WTC11 (cell line): ENCODE measurements at regions not wholly inside any gene's neighbourhood (a gene's known extent, or its start where the extent isn't known, plus 50 kb on each side); places are given as distances from the start of the nearest gene placed in this dataset.

Experiments
- ATAC-seq: fragments of 200-7000 bp; cut with Tn5 transposase; 2 replicates; pipeline ENCODE4 v1.10.0; 2021; ENCODE audit warnings: mild to moderate bottlenecking, moderate library complexity
- CTCF ChIA-PET: fragments of 300-600 bp; sonication (Branson Sonifier 250); formaldehyde crosslinking; loops from one replicate; lab custom pipeline; 2021; ENCODE audit warnings: antibody characterized with exemption; lab: Charles Lee
- POLR2A ChIA-PET: fragments of 350-600 bp; sonication (Branson Sonifier 250); formaldehyde crosslinking; loops from one replicate; lab custom pipeline; 2021; ENCODE audit warnings: antibody characterized with exemption; lab: Charles Lee
- DNase-seq: peaks from one replicate; pipeline ENCODE4 v3.0.0; 2021; ENCODE audit warnings: low spot score
- H3K27ac Mint-ChIP-seq: 2 replicates; pipeline ENCODE4 v1.8.0; 2021; ENCODE audit warnings: mixed read lengths
- H3K27me3 Mint-ChIP-seq: 2 replicates; pipeline ENCODE4 v1.8.0; 2021; ENCODE audit warnings: low read depth, mild to moderate bottlenecking, moderate library complexity, mixed read lengths
- H3K36me3 Mint-ChIP-seq: 2 replicates; pipeline ENCODE4 v1.8.0; 2021; ENCODE audit warnings: mixed read lengths
- H3K4me1 Mint-ChIP-seq: 2 replicates; pipeline ENCODE4 v1.8.0; 2022; ENCODE audit warnings: mixed read lengths
- H3K4me3 Mint-ChIP-seq: 2 replicates; pipeline ENCODE4 v1.8.0; 2021; ENCODE audit warnings: mild to moderate bottlenecking, moderate library complexity, mixed read lengths
- H3K9me3 Mint-ChIP-seq: 2 replicates; pipeline ENCODE4 v1.8.0; 2021; ENCODE audit warnings: mixed read lengths
- ATF2 ChIP-seq: sonication (generic); formaldehyde crosslinking; IDR thresholded peaks from 2 replicates; pipeline ENCODE4 v1.8.1; 2022; ENCODE audit warnings: low read depth, missing genetic modification reagents, borderline replicate concordance
- CREB1 ChIP-seq: sonication (generic); formaldehyde crosslinking; IDR thresholded peaks from 2 replicates; pipeline ENCODE4 v1.8.0; 2023; ENCODE audit warnings: mild to moderate bottlenecking, missing genetic modification reagents
- E2F1 ChIP-seq: sonication (generic); formaldehyde crosslinking; IDR thresholded peaks from 2 replicates; pipeline ENCODE4 v1.8.0; 2022; ENCODE audit warnings: mild to moderate bottlenecking, missing genetic modification reagents
- E2F5 ChIP-seq: sonication (generic); formaldehyde crosslinking; IDR thresholded peaks from 2 replicates; pipeline ENCODE4 v1.8.1; 2022; ENCODE audit warnings: mild to moderate bottlenecking, moderate library complexity, missing genetic modification reagents
- ELF4 ChIP-seq: sonication (generic); formaldehyde crosslinking; IDR thresholded peaks from 2 replicates; pipeline ENCODE4 v1.8.1; 2022; ENCODE audit warnings: low read depth, mild to moderate bottlenecking, moderate library complexity, missing genetic modification reagents
- ETV6 ChIP-seq: sonication (generic); formaldehyde crosslinking; IDR thresholded peaks from 2 replicates; pipeline ENCODE4 v1.8.1; 2022; ENCODE audit warnings: mild to moderate bottlenecking, missing genetic modification reagents
- FOXJ3 ChIP-seq: sonication (generic); formaldehyde crosslinking; IDR thresholded peaks from 2 replicates; pipeline ENCODE4 v1.9.0; 2021; ENCODE audit warnings: missing genetic modification reagents, mild to moderate bottlenecking, borderline replicate concordance
- HMGA2 ChIP-seq: fragments of 250-450 bp; sonication (Bioruptor Pico); IDR thresholded peaks from 2 replicates; pipeline ENCODE4 v1.4.0; 2021; ENCODE audit warnings: mild to moderate bottlenecking, moderate library complexity
- JAZF1 ChIP-seq: fragments of 250-450 bp; sonication (Bioruptor Pico); IDR thresholded peaks from 2 replicates; pipeline ENCODE4 v1.9.0; 2021; ENCODE audit warnings: moderate library complexity, mild to moderate bottlenecking, inconsistent platforms
- MLX ChIP-seq: sonication (generic); formaldehyde crosslinking; IDR thresholded peaks from 2 replicates; pipeline ENCODE4 v1.8.1; 2023; ENCODE audit warnings: mild to moderate bottlenecking, missing genetic modification reagents, moderate library complexity
- MXD4 ChIP-seq: fragments of 250-450 bp; sonication (Bioruptor Pico); IDR thresholded peaks from 2 replicates; pipeline ENCODE4 v1.8.0; 2021; ENCODE audit warnings: mild to moderate bottlenecking, moderate library complexity, borderline replicate concordance
- NR1H2 ChIP-seq: sonication (generic); formaldehyde crosslinking; IDR thresholded peaks from 2 replicates; pipeline ENCODE4 v1.9.0; 2021; ENCODE audit warnings: mild to moderate bottlenecking, moderate library complexity, missing genetic modification reagents
- NR2C2 ChIP-seq: sonication (generic); formaldehyde crosslinking; IDR thresholded peaks from 2 replicates; pipeline ENCODE4 v1.8.0; 2022; ENCODE audit warnings: mild to moderate bottlenecking, missing genetic modification reagents
- OVOL2 ChIP-seq: fragments of 250-450 bp; sonication (Bioruptor Pico); IDR thresholded peaks from 2 replicates; pipeline ENCODE4 v1.9.0; 2021; ENCODE audit warnings: mild to moderate bottlenecking, borderline replicate concordance
- SMAD3 ChIP-seq: sonication (generic); formaldehyde crosslinking; IDR thresholded peaks from 2 replicates; pipeline ENCODE4 v1.8.0; 2022; ENCODE audit warnings: missing genetic modification reagents, mild to moderate bottlenecking, borderline replicate concordance
- TEAD1 ChIP-seq: sonication (generic); formaldehyde crosslinking; IDR thresholded peaks from 2 replicates; pipeline ENCODE4 v1.8.0; 2022; ENCODE audit warnings: mild to moderate bottlenecking, missing genetic modification reagents
- TP53 ChIP-seq: sonication (generic); formaldehyde crosslinking; IDR thresholded peaks from 2 replicates; pipeline ENCODE4 v1.8.1; 2023; ENCODE audit warnings: mild to moderate bottlenecking, missing genetic modification reagents
- USF2 ChIP-seq: sonication (generic); formaldehyde crosslinking; IDR thresholded peaks from 2 replicates; pipeline ENCODE4 v1.8.1; 2023; ENCODE audit warnings: mild to moderate bottlenecking, missing genetic modification reagents, moderate library complexity
- ZNF121 ChIP-seq: sonication (generic); formaldehyde crosslinking; IDR thresholded peaks from 2 replicates; pipeline ENCODE4 v1.8.0; 2023; ENCODE audit warnings: missing genetic modification reagents
- ZNF396 ChIP-seq: fragments of 250-450 bp; sonication (Bioruptor Pico); IDR thresholded peaks from 2 replicates; pipeline ENCODE4 v1.8.0; 2021; ENCODE audit warnings: mild to moderate bottlenecking, moderate library complexity, borderline replicate concordance
- ZNF416 ChIP-seq: fragments of 250-450 bp; sonication (Bioruptor Pico); IDR thresholded peaks from 2 replicates; pipeline ENCODE4 v1.9.0; 2021; ENCODE audit warnings: mild to moderate bottlenecking, inconsistent platforms
- ZNF423 ChIP-seq: fragments of 250-450 bp; sonication (Bioruptor Pico); IDR thresholded peaks from 2 replicates; pipeline ENCODE4 v2.1.2; 2022; ENCODE audit warnings: mild to moderate bottlenecking, moderate library complexity
- ZNF425 ChIP-seq: fragments of 250-450 bp; sonication (Bioruptor Pico); conservative IDR thresholded peaks from 2 replicates; pipeline ENCODE4 v1.9.0; 2021; ENCODE audit warnings: mild to moderate bottlenecking

- Mint-ChIP-seq H3K4me3 (no peak overlapping the region), H3K36me3 (no peaks in the 10 kb centered on the region), H3K4me1 (no peaks in the 10 kb centered on the region), H3K27me3 (no peaks in the 10 kb centered on the region; the same call in 1 of the 2 replicates), H3K27ac (no peak overlapping the region), H3K9me3 (peaks cover 12% of the 10 kb centered on the region)
- DNase-seq (no peak), ATAC-seq (no peak)
- TF ChIP-seq TP53, result no peak
- TF ChIP-seq SMAD3 (CRISPR knock-in tag), result no peak
- TF ChIP-seq ZNF423 (CRISPR knock-in tag), result no peak
- TF ChIP-seq E2F1 (CRISPR knock-in tag), result no peak
- TF ChIP-seq CREB1 (CRISPR knock-in tag), result no peak
- TF ChIP-seq ATF2, result no peak
- no peak for TF ChIP-seq JAZF1 (CRISPR knock-in tag)
- CTCF ChIA-PET, result interaction anchor here (2.9 kb wide), 1 partner anchor 151 kb away, joined by 10 read pairs; no protein-coding TSS in a partner anchor
- POLR2A ChIA-PET, result no interaction called here
Measured at GRCh38 chr7:26520483-26520882, 228.8 kb downstream of the SNX10 start.

GRCh38 chr7:26522633-26523032 lies 231.0 kb downstream of the SNX10 start:
- DNase-seq (no peak), ATAC-seq (no peak)
- Mint-ChIP-seq H3K4me1 (no peaks in the 10 kb centered on the region), H3K27me3 (no peaks in the 10 kb centered on the region), H3K9me3 (peaks cover 12% of the 10 kb centered on the region), H3K4me3 (no peak overlapping the region), H3K36me3 (no peaks in the 10 kb centered on the region), H3K27ac (no peak overlapping the region)
- CTCF ChIA-PET, result interaction anchor here (1.6 kb wide), 1 partner anchor 16 kb away, joined by 4 read pairs; no protein-coding TSS in a partner anchor
- POLR2A ChIA-PET, result interaction anchor here (0.6 kb wide), 1 partner anchor 63 kb away, joined by 3 read pairs; no protein-coding TSS in a partner anchor
- no peak for TF ChIP-seq MXD4 (CRISPR knock-in tag)
- no peak for TF ChIP-seq ZNF416 (CRISPR knock-in tag)
- TF ChIP-seq OVOL2 (CRISPR knock-in tag), result no peak
- TF ChIP-seq USF2 (CRISPR knock-in tag), result no peak
- no peak for TF ChIP-seq ZNF121
- TF ChIP-seq ZNF396, result no peak
- TF ChIP-seq HMGA2, result no peak
- TF ChIP-seq ELF4, result no peak
- no peak for TF ChIP-seq TEAD1
- no peak for TF ChIP-seq MLX (CRISPR knock-in tag)
- no peak for TF ChIP-seq ETV6
- TF ChIP-seq ATF2, result no peak
- TF ChIP-seq NR2C2, result no peak
- TF ChIP-seq E2F5 (CRISPR knock-in tag), result no peak
- TF ChIP-seq ZNF425 (CRISPR knock-in tag), result no peak
- no peak for TF ChIP-seq FOXJ3 (CRISPR knock-in tag)
- TF ChIP-seq NR1H2 (CRISPR knock-in tag), result no peak
